ENCODE measurements at regions not wholly inside any gene's neighbourhood (a gene's known extent, or its start where the extent isn't known, plus 50 kb on each side); places are given as distances from the start of the nearest gene placed in this dataset.
"Not testable (repeated sequence)": the region's sequence is repeated elsewhere in the genome, so short reads cannot be mapped to it uniquely, and the experiment has no call there.

- DNase-seq = not testable (repeated sequence)
Observed at GRCh38 chr1:223951551-223951950, 105.8 kb upstream of the TP53BP2 start.

GRCh38 chr1:223949944-223950343, 104.2 kb upstream of the TP53BP2 start:
- DNase-seq = not testable (repeated sequence)

- not testable (repeated sequence) for DNase-seq
Observed at GRCh38 chr1:223948041-223948440, 102.3 kb upstream of the TP53BP2 start.

GRCh38 chr1:223936592-223936991, 90.8 kb upstream of the TP53BP2 start:
- DNase-seq = not testable (repeated sequence)

GRCh38 chr1:223931476-223931875, 85.7 kb upstream of the TP53BP2 start:
- not testable (repeated sequence) for DNase-seq

- DNase-seq = not testable (repeated sequence)
Observed at GRCh38 chr1:223920805-223921204, 75.1 kb upstream of the TP53BP2 start.

- not testable (repeated sequence) for DNase-seq
Observed at GRCh38 chr1:223915476-223915875, 69.7 kb upstream of the TP53BP2 start.

GRCh38 chr1:223913715-223914114, 68.0 kb upstream of the TP53BP2 start:
- DNase-seq = not testable (repeated sequence)

GRCh38 chr1:223907943-223908587, 62.3 kb upstream of the TP53BP2 start:
- DNase-seq = not testable (repeated sequence)

GRCh38 chr1:223903221-223903620, 57.5 kb upstream of the TP53BP2 start:
- DNase-seq = not testable (repeated sequence)

- DNase-seq = not testable (repeated sequence)
Observed at GRCh38 chr1:223899775-223900174, 54.0 kb upstream of the TP53BP2 start.

GRCh38 chr1:223897097-223897496, 51.4 kb upstream of the TP53BP2 start:
- not testable (repeated sequence) for DNase-seq

GRCh38 chr1:223895950-223896349, 50.2 kb upstream of the TP53BP2 start:
- not testable (repeated sequence) for DNase-seq

All from NCI-H1092 (cell line).